Glomerular visceral epithelial cell (primary cell): ENCODE measurements at regions not wholly inside any gene's neighbourhood (a gene's known extent, or its start where the extent isn't known, plus 50 kb on each side); places are given as distances from the start of the nearest gene placed in this dataset.
"Not testable (repeated sequence)": the region's sequence is repeated elsewhere in the genome, so short reads cannot be mapped to it uniquely, and the experiment has no call there.

Experiments
- DNase-seq: peaks from one replicate; pipeline ENCODE4 v3.0.0-alpha.2; 2016; ENCODE audit errors: extremely low spot score

- no peak for DNase-seq
Measured at GRCh38 chr4:38511702-38512101, 152.3 kb upstream of the KLF3 start.

GRCh38 chr4:38512840-38513239, 151.2 kb upstream of the KLF3 start:
- DNase-seq = no peak

- no peak for DNase-seq
Measured at GRCh38 chr4:38514465-38515146, 149.4 kb upstream of the KLF3 start.

- no peak for DNase-seq
Measured at GRCh38 chr4:38516190-38516589, 147.8 kb upstream of the KLF3 start.

GRCh38 chr4:38519666-38520065, 144.3 kb upstream of the KLF3 start:
- no peak for DNase-seq

- DNase-seq = no peak
Measured at GRCh38 chr4:38523054-38523453, 140.9 kb upstream of the KLF3 start.

GRCh38 chr4:38523524-38524448, 140.2 kb upstream of the KLF3 start:
- no peak for DNase-seq

GRCh38 chr4:38526412-38526811, 137.6 kb upstream of the KLF3 start:
- DNase-seq = no peak

- DNase-seq = no peak
Measured at GRCh38 chr4:38529189-38530115, 134.5 kb upstream of the KLF3 start.

GRCh38 chr4:38530486-38530885, 133.5 kb upstream of the KLF3 start:
- DNase-seq = no peak

- no peak for DNase-seq
Measured at GRCh38 chr4:38531141-38531727, 132.8 kb upstream of the KLF3 start.

- DNase-seq = no peak
Measured at GRCh38 chr4:38532908-38533499, 131.0 kb upstream of the KLF3 start.

GRCh38 chr4:38534344-38535045, 129.5 kb upstream of the KLF3 start:
- no peak for DNase-seq

GRCh38 chr4:38535071-38535470, 128.9 kb upstream of the KLF3 start:
- DNase-seq = not testable (repeated sequence)

- DNase-seq = no peak
Measured at GRCh38 chr4:38535717-38536116, 128.3 kb upstream of the KLF3 start.

GRCh38 chr4:38536716-38537115, 127.3 kb upstream of the KLF3 start:
- no peak for DNase-seq

- no peak for DNase-seq
Measured at GRCh38 chr4:38537666-38538065, 126.3 kb upstream of the KLF3 start.

GRCh38 chr4:38538517-38538916, 125.5 kb upstream of the KLF3 start:
- DNase-seq = no peak

GRCh38 chr4:38539501-38539900, 124.5 kb upstream of the KLF3 start:
- DNase-seq = no peak

GRCh38 chr4:38547052-38547451, 116.9 kb upstream of the KLF3 start:
- no peak for DNase-seq

- no peak for DNase-seq
Measured at GRCh38 chr4:38548256-38548655, 115.7 kb upstream of the KLF3 start.
